ENCODE measurements at regions not wholly inside any gene's neighbourhood (a gene's known extent, or its start where the extent isn't known, plus 50 kb on each side); places are given as distances from the start of the nearest gene placed in this dataset.

DNA sequence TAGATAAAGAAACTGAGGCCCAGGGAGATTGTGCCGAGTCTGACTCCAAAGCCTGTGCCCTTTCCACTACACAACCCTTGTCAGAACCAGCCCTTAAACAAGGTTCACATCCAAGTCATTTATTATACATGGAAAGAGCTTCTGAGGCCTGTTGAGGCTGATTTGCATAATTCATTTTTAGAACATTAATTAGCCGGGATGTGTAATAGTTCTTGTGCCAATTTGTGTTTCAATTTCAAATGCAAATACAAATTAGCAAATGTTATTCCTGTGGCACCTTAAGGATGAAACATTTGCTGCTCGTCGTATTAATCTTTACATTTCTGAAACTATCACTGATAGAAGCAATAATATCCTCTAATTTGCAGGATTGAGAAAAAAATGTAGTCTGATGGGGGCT lies 174.9 kb downstream of the MYCN start:
- no peak for DNase-seq (ENCODE audit: low spot score)

DNA sequence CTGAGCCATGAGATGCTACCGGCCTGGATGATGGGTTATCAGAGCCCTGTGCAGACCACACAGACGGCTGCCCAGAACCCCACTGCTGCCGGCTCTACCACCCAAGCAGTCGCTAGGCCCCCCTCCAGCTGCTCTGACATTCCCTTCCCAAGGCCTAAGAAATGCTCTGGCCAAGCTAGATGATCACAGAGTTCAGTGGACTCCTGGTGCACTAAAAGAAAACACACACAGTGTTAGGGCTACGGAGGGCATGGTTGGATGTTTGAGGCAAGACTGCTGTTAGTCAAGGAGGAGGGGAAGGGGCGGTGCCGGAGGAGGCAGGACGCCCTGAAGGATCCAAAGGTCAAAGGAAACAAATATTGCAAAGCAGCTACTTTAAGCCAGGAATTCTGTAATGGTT lies 174.5 kb downstream of the MYCN start:
- no peak for DNase-seq (ENCODE audit: low spot score)

DNA sequence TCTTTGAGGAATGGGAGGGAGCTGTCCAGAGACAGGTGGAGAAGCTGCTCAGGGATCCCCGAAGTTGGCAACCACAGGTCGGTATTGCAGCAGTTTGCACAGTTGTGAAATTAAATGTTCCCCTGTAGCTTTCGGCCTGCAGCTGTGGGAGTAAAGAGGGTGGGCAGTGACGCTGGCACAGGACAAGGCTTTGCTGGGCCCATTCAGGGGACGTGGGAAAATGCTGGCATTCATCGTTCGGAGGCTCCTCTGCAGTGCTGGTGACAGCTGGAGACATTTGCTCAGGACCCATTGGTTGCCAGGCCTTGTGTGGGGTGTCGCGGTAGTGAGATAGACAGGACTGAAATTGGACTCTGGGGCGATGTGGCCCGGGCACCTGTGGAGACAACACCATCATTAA lies 173.7 kb downstream of the MYCN start:
- no peak for DNase-seq (ENCODE audit: low spot score)

DNA sequence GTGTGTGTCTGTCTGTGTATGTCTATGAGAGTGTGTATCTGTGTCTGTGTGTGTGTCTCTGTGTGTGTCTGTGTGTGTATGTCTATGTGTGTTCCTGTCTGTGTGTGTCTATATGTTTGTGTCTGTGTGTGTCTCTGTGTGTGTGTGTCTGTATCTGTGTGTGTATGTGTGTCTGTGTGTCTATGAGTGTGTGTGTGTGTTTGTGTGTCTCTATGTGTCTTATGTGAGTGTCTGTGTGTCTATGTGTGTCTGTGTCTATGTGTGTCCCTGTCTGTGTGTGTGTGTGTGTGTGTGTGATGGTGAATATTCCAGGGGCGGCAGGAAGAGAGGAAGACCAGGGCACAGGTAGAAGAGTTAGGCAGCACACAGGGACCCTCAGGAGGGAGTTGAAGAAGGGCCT lies 173.2 kb downstream of the MYCN start:
- DNase-seq (ENCODE audit: low spot score): no peak

DNA sequence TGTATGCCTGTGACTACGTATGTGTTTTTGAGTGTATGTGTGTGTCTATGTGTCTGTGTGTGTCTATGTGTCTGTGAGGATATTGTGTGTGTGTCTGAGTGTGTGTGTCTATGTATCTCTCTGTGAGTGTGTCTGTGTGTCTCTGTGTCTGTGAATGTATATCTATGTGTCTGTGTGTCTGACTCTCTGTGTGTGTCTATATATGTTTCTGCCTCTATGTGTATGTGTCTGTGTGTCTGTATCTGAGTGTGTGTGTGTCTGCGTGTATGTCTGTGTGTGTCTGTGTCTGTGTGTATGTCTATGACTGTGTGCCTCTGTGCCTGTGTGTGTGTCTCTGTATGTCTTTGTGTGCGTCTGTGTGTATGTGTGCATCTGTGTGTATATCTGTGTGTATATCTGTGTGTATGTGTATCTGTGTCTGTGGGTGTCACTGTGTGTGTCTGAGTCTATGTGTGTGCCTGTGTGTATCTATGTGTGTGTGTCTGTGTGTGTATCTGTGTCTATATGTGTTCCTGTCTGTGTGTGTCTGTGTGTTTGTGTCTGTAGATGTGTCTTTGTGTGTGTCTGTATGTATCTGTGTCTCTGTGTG lies 172.7 kb downstream of the MYCN start:
- DNase-seq (ENCODE audit: low spot score): no peak

DNA sequence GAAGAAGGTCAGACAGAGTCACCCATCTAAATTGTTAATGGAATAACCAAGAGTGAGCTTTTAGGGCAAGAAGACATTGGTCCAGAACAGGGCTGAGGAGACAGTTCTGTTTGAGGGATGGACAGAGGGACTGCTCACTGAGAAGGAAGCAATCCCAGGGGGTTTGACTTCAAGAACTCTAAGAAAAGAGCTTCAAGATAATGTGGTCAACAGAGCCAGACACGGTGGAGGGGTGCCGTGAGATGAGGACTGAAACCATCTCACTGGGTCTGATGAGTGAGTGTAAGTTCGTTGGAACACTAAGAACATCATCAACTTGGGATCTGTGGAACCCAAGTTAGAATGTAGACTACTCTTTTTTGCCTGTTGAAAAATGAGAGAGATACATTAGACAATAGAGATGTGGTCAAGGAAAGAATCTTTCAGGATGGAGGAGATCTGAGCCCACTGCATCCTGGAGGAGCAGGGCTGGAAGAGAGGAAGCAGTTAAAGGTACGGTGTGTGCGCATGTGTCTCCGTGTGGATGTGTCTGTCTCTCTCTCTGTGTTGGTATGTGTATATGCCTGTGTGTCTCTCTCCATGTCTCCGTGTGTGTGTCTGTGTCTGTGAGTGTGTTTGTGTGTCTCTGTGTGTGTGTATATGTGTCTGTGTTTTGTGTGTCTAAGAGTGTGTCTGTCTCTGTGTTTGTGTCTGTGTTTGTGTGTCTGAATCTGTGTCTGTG lies 172.1 kb downstream of the MYCN start:
- no peak for DNase-seq (ENCODE audit: low spot score)

DNA sequence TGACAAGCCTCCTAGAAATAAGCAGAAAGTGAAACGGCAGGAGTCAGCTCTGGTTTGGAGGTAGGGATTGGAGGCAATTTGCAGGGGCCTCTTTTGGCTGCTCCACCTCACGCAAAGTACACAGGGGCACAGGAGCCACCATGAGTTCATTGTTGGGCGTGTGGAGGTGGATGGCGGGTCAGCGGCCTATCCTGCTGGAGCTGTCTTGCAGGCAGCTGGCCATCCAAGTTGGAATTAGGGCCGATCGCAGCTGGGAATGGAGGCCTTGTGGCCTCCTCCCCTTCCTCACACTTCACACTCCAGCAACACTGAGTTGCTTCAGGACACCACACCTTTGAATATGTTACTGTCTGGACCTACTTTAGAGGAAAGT lies 171.5 kb downstream of the MYCN start:
- DNase-seq (ENCODE audit: low spot score): no peak

DNA sequence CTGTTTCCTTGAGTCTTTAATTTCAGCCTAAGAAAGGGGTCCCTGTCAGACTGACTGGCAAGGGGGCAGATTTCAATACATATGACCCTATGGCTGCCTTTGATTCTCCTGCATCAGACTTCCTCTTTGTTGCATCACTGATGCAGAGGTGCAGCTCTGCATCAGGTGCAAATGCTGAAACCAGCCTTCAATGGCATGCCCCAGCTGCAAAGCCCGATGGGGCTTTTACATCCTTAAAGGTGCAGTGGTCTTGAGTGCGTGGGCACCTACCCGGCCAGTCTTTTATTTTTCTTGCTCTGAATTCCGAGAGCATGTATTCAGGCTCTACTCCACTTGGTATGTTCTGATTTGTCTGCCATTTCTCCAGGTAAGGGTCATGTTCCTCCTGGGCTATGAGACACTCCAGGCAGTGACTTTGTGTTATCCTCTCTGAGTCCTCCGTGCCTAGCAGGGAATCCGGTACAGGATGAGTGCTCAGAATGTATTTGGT lies 169.5 kb downstream of the MYCN start:
- no peak for DNase-seq (ENCODE audit: low spot score)

DNA sequence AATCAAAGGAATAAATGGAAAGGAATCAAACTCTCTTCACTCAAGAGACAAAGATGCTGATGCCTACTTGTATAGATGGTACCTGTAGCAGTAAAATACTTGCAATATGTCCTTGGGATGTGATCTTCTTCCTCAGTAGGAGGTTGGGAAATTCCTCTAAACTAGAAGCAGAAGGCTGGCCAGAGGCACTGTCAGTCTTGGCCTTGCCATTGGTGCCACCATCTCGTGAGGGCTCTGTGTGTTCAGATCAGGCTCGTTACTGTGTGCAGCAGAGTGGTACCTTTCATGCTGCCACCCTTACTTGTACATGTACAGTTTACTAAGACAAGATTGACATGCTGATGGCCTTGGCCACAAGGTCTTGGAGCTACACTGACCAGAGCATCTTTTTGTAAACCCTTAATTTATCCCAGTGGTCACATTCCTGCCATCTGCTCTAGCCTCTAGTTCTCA lies 169.0 kb downstream of the MYCN start:
- DNase-seq (ENCODE audit: low spot score): no peak

DNA sequence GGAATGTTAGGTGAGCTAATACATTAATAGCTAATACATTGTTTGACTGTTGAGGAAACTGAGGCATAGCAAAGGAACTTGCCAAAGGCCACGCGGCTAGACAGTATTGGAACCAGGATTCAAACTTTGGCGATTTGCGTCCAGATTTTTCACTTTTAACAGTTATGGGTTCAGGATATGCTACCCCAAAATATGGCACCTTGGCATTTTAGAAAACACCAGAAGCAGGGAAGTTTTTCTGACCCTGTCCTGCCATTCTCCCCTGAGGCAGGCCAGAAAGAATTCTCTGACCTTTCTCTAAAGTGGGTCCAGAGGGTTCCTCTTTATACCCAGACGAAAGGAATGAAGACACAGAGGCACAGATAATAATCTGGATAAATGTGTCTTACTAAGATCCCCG lies 166.9 kb downstream of the MYCN start:
- no peak for DNase-seq (ENCODE audit: low spot score)

DNA sequence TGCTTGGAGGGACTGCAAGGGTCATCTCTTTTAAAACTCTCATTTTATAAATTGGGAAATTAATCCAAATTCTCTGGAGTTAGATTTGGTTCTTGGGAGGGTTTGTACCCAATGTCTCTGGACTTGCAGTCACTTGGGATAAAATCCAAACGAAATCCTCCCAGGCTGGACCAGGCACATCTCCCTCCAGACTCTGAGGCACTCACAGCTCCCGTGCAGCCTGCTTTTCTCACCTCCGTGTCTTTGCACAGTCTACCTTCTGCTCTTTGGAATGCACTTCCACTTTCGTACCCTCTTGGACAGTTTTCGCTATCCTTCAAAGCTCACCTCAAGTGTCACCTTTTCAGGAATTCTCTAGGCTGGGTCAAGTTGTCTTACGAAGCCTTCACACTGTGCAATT lies 166.3 kb downstream of the MYCN start:
- DNase-seq (ENCODE audit: low spot score): no peak

DNA sequence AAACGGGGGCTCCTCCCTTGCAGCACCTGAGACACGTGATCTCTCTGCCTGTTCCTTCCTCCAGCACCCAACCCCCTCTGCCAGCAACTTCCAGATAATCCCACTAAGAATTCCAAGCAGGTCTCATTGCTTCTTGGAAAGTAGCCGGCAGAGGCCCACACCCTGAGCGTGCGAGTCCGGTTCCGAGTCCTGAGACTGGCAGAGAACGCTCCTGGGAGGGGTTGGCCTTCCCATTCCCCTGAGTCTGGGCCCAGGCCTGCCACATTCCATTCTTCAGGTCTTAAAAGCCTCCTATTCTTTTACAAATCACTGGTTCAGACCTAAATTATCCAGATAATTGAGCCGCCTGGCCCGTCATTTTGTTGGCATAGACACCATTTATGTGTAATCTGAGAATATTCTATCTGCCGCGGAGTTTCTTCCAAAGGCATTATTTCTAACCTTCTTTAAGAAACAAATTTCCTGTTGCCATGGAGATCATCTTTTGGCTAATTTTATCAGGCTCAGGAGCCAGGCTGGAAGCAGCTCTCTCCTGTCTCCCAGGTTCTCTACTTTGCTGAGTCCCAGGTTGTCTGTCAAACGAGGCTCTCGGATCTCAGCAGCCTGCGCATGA lies 165.4 kb downstream of the MYCN start:
- DNase-seq (ENCODE audit: low spot score): no peak

DNA sequence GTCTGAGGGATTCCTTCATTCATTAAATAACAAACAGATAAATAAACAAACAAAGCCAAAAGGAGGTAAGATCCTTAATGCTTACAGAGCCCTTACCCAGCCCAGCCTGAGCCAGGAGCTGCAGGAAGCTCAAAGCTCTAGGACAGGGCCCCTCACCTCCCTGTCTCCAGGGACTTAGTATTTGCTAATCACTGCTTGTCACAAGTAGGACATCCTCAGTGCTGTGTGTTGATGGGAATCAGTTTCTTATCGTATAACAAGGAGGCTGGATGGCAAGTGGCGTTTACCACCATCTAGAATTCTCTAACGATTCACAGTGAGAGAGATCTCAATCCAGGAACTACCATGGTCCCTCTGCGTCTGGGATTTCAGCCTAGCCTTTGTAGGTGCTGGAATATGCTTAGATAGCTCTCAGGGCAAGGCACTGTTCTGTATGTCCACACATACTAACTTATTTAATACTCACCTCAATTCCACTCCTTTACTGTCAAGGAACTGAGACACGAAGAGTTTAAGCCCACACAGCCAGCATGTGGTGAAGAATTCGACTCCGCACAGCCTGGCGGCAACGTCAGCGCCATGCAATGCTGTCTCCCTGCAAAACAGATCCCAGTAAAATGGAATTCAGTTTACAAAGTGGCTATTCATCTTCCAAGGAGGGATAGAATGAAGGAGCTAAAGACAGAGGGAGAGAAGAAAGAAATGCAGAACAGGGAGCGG lies 164.8 kb downstream of the MYCN start:
- DNase-seq (ENCODE audit: low spot score): no peak

DNA sequence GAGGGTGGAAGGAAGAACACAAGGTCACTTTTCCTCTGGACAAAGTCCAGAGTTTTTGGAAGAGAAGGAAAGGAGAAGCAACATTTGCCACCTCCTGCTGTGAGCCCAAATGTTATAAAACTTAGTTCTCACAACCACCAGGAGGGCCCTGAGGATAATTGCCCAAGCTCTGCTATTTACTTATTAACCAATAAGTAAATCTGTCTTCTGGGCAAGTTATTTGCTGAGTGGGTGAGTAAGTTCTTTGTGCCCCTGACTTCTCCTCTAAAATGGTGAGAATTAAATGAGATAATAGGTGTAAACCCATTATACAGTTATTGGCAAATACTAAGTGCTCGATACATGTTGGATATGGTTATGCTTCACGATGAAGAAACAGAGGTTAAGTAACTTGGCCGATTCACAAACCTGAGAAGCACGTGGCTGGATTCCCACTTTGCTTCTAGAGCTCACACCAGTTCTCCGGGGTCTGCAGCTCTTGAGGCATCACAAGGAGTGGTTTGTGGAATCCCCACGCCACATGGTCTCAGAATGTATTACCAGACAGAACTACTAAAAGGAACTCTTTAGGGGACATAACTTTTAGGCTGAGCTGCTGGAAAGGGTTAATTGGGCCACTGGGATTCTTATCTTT lies 164.1 kb downstream of the MYCN start:
- no peak for DNase-seq (ENCODE audit: low spot score)

DNA sequence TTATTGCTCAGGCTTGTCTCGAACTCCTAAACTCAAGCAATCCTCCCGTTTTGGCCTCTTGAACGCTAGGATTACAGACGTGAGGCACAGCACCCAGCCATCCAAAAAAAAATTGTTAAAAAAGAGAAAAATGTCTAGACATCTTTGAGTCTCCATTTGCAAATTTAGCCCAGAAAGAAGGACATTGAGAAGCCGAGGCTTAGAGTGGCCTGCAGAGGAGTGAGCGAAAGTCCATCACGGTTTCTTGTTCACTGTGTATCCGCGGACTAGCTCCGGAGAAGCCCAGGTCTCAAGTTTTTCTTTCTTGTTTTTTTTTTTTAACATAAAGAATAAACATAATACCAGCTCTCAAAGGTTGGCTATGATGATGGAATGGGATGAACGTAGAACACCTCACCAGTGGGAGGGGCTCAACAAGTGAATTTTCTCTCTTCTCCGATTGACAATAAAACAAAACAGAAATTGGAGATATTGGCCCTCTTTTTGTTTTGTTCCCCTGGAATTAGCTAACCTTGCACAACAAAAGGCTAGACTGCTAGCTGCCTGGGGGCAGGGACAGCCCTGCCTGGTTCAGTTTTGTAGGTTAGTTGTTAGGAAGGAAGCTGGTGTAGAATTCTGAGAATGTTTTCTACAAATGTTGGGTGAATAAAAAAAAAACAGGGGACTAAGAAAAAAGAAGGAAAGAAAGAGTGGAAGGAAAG lies 163.4 kb downstream of the MYCN start:
- no peak for DNase-seq (ENCODE audit: low spot score)

DNA sequence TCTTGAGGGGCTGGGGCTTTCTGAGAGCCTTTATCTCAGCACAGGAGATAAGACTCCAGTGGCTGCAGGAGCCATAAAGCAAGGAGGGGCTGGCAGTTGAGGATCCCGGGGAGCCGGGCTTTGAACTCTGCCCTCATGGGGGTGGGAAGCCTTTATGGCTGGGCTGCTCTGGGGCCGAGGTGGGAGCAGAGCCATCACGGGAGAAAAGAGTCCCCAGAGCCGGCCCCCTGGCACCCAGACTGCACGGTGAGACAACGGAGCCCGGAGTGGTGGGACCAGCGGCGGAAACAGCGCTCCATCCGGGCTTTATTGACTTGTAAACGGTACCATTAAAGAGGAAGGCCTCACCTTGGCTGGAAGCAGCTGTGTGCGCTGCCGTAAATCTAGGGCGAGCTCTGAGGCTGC lies 162.6 kb downstream of the MYCN start:
- no peak for DNase-seq (ENCODE audit: low spot score)

DNA sequence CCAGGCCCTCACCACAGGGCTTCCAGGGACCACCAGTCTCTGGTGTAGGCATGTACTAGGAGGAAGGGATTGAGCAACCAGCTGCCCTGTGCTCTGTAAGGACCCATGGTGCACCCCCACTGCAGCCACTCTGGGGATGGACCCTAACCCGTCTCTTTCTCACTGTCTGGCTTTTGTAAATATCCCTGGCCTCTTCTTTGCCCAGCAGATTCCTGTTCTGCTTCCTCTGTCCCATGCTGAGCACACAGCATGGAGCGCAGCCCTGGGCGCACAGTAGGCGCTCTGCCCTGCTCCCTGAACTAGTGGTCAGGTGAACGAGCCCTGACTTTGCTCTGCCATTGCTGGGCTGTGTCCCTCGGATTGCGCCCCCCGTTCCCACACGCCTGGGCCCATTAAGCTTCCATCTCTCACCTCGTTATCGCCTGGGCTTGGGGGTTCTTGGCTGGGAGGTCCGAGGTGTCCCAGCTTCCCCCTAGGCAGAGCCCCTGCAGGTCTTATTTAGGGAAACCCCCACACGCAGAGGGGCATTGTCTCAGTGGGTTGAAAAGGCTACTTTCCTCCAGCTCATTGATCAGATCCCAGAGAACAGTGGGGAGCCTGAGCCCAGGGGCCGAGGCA lies 162.1 kb downstream of the MYCN start:
- DNase-seq (ENCODE audit: low spot score): no peak

DNA sequence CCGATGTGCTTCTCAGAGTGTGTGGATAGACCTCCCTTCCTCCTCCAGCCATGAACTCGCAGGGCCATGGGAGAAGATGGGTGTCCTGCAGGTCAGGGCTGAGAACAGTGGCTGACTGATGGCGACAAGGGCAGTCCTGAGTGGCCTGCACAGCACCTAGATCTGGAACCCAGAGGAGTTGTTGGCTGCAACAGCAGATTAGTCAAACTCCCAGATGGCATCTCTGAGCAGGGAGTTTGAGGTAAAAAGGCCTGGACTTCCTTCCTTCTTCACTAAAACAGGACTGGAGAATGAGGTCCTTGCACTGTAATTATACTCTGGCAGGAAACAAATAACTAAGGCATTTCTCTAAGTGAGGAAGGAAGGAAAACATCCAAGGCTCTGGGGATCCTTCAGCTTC lies 160.8 kb downstream of the MYCN start:
- no peak for DNase-seq (ENCODE audit: low spot score)

DNA sequence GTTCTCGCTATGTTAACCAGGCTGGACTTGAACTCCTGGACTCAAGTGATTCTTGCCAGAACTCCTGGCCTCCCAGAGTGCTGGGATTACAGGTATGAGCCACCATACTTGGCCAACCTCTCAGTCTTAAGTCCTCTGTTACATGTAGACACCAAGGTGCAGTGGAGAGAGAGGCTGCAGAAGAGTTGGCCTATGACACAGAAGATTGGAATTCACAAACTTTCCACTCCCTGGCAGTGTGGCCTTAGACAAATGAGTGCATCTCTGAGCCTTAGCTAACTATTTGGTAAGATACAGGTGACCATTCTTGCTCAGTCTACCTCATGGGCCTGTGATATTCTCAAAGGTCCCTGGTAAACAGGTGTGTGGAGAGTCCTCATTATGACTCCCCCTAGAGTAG lies 159.7 kb downstream of the MYCN start:
- DNase-seq (ENCODE audit: low spot score): no peak

DNA sequence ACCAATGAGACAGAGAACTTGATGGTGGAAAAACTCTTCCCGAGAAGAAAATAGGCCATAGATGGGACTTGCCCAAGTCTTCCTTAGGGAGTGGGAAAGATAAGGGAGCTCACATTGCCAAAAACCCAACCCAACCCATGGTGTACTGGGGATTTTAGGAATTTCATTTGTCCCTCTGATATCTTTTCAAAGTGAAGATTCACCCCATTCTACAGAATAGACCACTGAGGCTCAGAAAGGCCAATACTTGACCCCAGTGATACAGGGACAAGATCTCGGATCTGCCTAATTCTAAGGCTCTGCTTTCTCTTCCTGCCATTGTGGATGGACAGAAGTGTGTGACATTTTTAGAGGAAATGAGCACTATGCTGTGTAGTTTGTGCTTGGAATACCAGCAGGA lies 159.0 kb downstream of the MYCN start:
- no peak for DNase-seq (ENCODE audit: low spot score)

DNA sequence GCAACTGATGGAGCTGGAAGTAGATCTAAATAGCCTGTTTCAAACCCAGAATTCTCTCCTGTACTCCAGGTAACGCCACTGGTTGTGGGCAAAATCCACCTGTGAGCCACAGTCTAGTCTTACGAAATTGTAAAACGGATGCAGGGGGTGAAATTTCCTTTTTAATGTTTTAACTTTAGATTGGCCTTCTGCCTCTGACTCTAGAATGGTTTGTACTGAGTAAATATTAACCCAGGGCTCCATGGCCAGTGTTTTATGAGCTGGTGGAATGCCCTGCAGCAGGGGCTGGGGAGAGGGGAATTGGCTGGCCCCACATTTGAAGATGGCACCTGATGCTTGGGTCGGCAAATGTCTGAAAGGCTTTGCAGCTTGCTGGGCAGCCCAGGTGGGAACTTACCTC lies 156.6 kb downstream of the MYCN start:
- no peak for DNase-seq (ENCODE audit: low spot score)
